HepG2 (cell line): ENCODE measurements at regions not wholly inside any gene's neighbourhood (a gene's known extent, or its start where the extent isn't known, plus 50 kb on each side); places are given as distances from the start of the nearest gene placed in this dataset.

ENCODE experiments used
- ATAD3A ChIP-seq: sonication (generic); formaldehyde crosslinking; IDR thresholded peaks from 2 replicates; pipeline ENCODE4 v1.4.0; 2020; ENCODE audit warnings: missing genetic modification reagents
- BHLHE40 ChIP-seq: IDR thresholded peaks from 2 replicates; pipeline ENCODE4 v1.6.1; 2011; ENCODE audit warnings: low read length, improper control_type of control experiment
- DDIT3 ChIP-seq: sonication (generic); formaldehyde crosslinking; IDR thresholded peaks from 2 replicates; pipeline ENCODE4 v1.4.0; 2020; ENCODE audit warnings: mild to moderate bottlenecking, missing genetic modification reagents
- E2F1 ChIP-seq: sonication (generic); formaldehyde crosslinking; IDR thresholded peaks from 2 replicates; pipeline ENCODE4 v1.5.0; 2020; ENCODE audit warnings: missing genetic modification reagents
- E2F2 ChIP-seq: sonication (generic); formaldehyde crosslinking; IDR thresholded peaks from 2 replicates; pipeline ENCODE4 v1.4.0; 2020; ENCODE audit warnings: missing genetic modification reagents, borderline replicate concordance
- GMEB1 ChIP-seq: sonication (generic); formaldehyde crosslinking; IDR thresholded peaks from 2 replicates; pipeline ENCODE4 v1.5.1; 2020; ENCODE audit warnings: missing genetic modification reagents, mild to moderate bottlenecking, borderline replicate concordance
- HBP1 ChIP-seq: IDR thresholded peaks from 2 replicates; pipeline ENCODE4 v1.6.1; 2016; ENCODE audit warnings: low read depth, control low read depth
- HNF4A ChIP-seq: sonication (generic); formaldehyde crosslinking; IDR thresholded peaks from 2 replicates; pipeline ENCODE4 v1.4.0; 2020; ENCODE audit warnings: missing genetic modification reagents
- IRX3 ChIP-seq: sonication (generic); formaldehyde crosslinking; IDR thresholded peaks from 2 replicates; pipeline ENCODE4 v1.8.1; 2023; ENCODE audit warnings: mild to moderate bottlenecking, low read depth, missing genetic modification reagents, borderline replicate concordance
- MED1 ChIP-seq: sonication (generic); formaldehyde crosslinking; IDR thresholded peaks from 2 replicates; pipeline ENCODE4 v1.4.0; 2020; ENCODE audit warnings: missing genetic modification reagents
- NFIB ChIP-seq: sonication (generic); formaldehyde crosslinking; IDR thresholded peaks from 2 replicates; pipeline ENCODE4 v1.9.0; 2021; ENCODE audit warnings: missing genetic modification reagents, mild to moderate bottlenecking, borderline replicate concordance
- SALL2 ChIP-seq: sonication (generic); formaldehyde crosslinking; IDR thresholded peaks from 2 replicates; pipeline ENCODE4 v1.8.1; 2023; ENCODE audit warnings: mild to moderate bottlenecking, missing genetic modification reagents, inconsistent platforms
- SRSF1 ChIP-seq: fragments of 200-400 bp; formaldehyde crosslinking; optimal IDR thresholded peaks from 2 replicates; pipeline ENCODE3; 2017; ENCODE audit warnings: mild to moderate bottlenecking, low read depth, low read length, moderate library complexity
- ZBTB2 ChIP-seq: sonication (generic); formaldehyde crosslinking; IDR thresholded peaks from 2 replicates; pipeline ENCODE4 v1.8.0; 2022; ENCODE audit warnings: low read depth, missing genetic modification reagents
- ZBTB46 ChIP-seq: sonication (generic); formaldehyde crosslinking; IDR thresholded peaks from 2 replicates; pipeline ENCODE4 v1.4.0; 2020; ENCODE audit warnings: mild to moderate bottlenecking, missing genetic modification reagents, borderline replicate concordance
- ZFP1 ChIP-seq: IDR thresholded peaks from 2 replicates; pipeline ENCODE4 v1.6.1; 2016
- ZNF343 ChIP-seq: sonication (generic); formaldehyde crosslinking; IDR thresholded peaks from 2 replicates; pipeline ENCODE4 v1.4.0; 2020; ENCODE audit warnings: mild to moderate bottlenecking, missing genetic modification reagents
- ZNF562 ChIP-seq: sonication (generic); formaldehyde crosslinking; IDR thresholded peaks from 2 replicates; pipeline ENCODE4 v1.8.0; 2022; ENCODE audit warnings: missing genetic modification reagents, borderline replicate concordance
- ZSCAN31 ChIP-seq: sonication (generic); formaldehyde crosslinking; IDR thresholded peaks from 2 replicates; pipeline ENCODE4 v1.5.0; 2020; ENCODE audit warnings: low read depth, mild to moderate bottlenecking, missing genetic modification reagents

- TF ChIP-seq ZBTB2 (CRISPR knock-in tag) (0 out of 2 replicates have a peak, but pooled peaks have one; percentile 61), ATAD3A (CRISPR knock-in tag) (no peak), GMEB1 (CRISPR knock-in tag) (no peak), ZNF562 (CRISPR knock-in tag) (no peak), NFIB (CRISPR knock-in tag) (no peak), SRSF1 (no peak), ZFP1 (peak; percentile 46; the same call in 1 of the 2 replicates), BHLHE40 (peak; percentile 88), ZSCAN31 (CRISPR knock-in tag) (no peak), IRX3 (CRISPR knock-in tag) (peak; percentile 91), MED1 (CRISPR knock-in tag) (peak; percentile 77), ZBTB46 (CRISPR knock-in tag) (no peak), DDIT3 (0 out of 2 replicates have a peak, but pooled peaks have one; percentile 25), HBP1 (CRISPR knock-in tag) (peak; percentile 51; the same call in 1 of the 2 replicates), SALL2 (CRISPR knock-in tag) (no peak), E2F1 (CRISPR knock-in tag) (no peak; the same call in 1 of the 2 replicates), ZNF343 (CRISPR knock-in tag) (0 out of 2 replicates have a peak, but pooled peaks have one; percentile 62), HNF4A (CRISPR knock-in tag) (peak; percentile 71), E2F2 (CRISPR knock-in tag) (no peak)
These were observed 63.4 kb upstream of the FBRSL1 start (continued) for GRCh38 chr12:132426349-132427173.
